OCI-LY3 (cell line): ENCODE measurements at regions not wholly inside any gene's neighbourhood (a gene's known extent, or its start where the extent isn't known, plus 50 kb on each side); places are given as distances from the start of the nearest gene placed in this dataset.

Experiments
- H2AFZ ChIP-seq: fragments of 200-600, 300-600 bp; shearing (Covaris generic); 2 replicates; pipeline ENCODE4 v1.6.0; 2014; ENCODE audit warnings: antibody characterized with exemption, low read depth, low read length
- H3K27ac ChIP-seq: fragments of 200-600, 300-600 bp; sonication (generic); 2 replicates; pipeline ENCODE4 v1.5.1; 2014; ENCODE audit warnings: mild to moderate bottlenecking, low read length, moderate library complexity, mixed read lengths
- H3K27me3 ChIP-seq: fragments of 200-600, 300-600 bp; sonication (generic); 2 replicates; pipeline ENCODE4 v1.6.1; 2014; ENCODE audit warnings: low read depth, low read length, mixed read lengths
- H3K36me3 ChIP-seq: fragments of 200-600, 300-600 bp; sonication (generic); replicated peaks from 2 replicates; pipeline ENCODE3; 2014; ENCODE audit warnings: low read depth, low read length, mixed read lengths
- H3K4me1 ChIP-seq: fragments of 300-600, 200-600 bp; sonication (generic); 2 replicates; pipeline ENCODE4 v1.6.1; 2014; ENCODE audit warnings: low read length, mixed read lengths
- H3K4me2 ChIP-seq: fragments of 200-600, 300-600 bp; sonication (generic); 2 replicates; pipeline ENCODE4 v1.6.1; 2014; ENCODE audit warnings: low read length, mixed read lengths
- H3K4me3 ChIP-seq: fragments of 300-600, 200-600 bp; sonication (generic); 2 replicates; pipeline ENCODE4 v1.5.1; 2014; ENCODE audit warnings: antibody characterized with exemption, mild to moderate bottlenecking, low read length, moderate library complexity
- H3K79me2 ChIP-seq: fragments of 300-600, 200-600 bp; shearing (Covaris generic); 2 replicates; pipeline ENCODE4 v1.6.1; 2014; ENCODE audit warnings: mild to moderate bottlenecking, low read length, mixed read lengths
- H3K9ac ChIP-seq: fragments of 300-600, 200-600 bp; shearing (Covaris generic); 2 replicates; pipeline ENCODE4 v1.6.0; 2014; ENCODE audit warnings: mild to moderate bottlenecking, low read length, moderate library complexity
- H3K9me3 ChIP-seq: fragments of 200-600, 300-600 bp; shearing (Covaris generic); 2 replicates; pipeline ENCODE4 v1.6.1; 2014; ENCODE audit warnings: low read length, mixed read lengths; ENCODE audit not compliant: insufficient read depth
- H4K20me1 ChIP-seq: fragments of 200-600, 300-600 bp; sonication (generic); 2 replicates; pipeline ENCODE4 v1.6.1; 2016; ENCODE audit warnings: low read length, mixed read lengths; ENCODE audit not compliant: insufficient read depth
- EZH2phosphoT487 ChIP-seq: fragments of 200-600 bp; shearing (Covaris generic); IDR thresholded peaks from 2 replicates; pipeline ENCODE4 v1.6.1; 2018; ENCODE audit warnings: antibody characterized with exemption, mixed run types, low read depth
- TF ChIP-seq, protein P1 (sequence below): fragments of 200-600, 300-600 bp; sonication (generic); IDR thresholded peaks from 2 replicates; pipeline ENCODE4 v1.5.1; 2014; ENCODE audit warnings: antibody characterized with exemption, low read length, low read depth

- no peaks in the 10 kb centered on the region for H3K9me3 ChIP-seq
- H3K4me1 ChIP-seq = peaks cover 5% of the 10 kb centered on the region; the same call in 1 of the 2 replicates
- no peak overlapping the region for H3K27ac ChIP-seq
Measured at GRCh38 chr6:101275251-101275650, 118.3 kb upstream of the GRIK2 start.

GRCh38 chr6:101276066-101276465, 117.4 kb upstream of the GRIK2 start:
- H3K27ac ChIP-seq = no peak overlapping the region

More at GRCh38 chr6:101275251-101275650, 118.3 kb upstream of the GRIK2 start:
- Histone ChIP-seq H2AFZ (no peak overlapping the region), H3K4me2 (no peak overlapping the region), H3K9ac (no peak overlapping the region), H3K36me3 (no peaks in the 10 kb centered on the region), H4K20me1 (no peaks in the 10 kb centered on the region), H3K27me3 (no peaks in the 10 kb centered on the region), H3K79me2 (no peaks in the 10 kb centered on the region), H3K4me3 (no peak overlapping the region)
- TF ChIP-seq, protein P1, sequence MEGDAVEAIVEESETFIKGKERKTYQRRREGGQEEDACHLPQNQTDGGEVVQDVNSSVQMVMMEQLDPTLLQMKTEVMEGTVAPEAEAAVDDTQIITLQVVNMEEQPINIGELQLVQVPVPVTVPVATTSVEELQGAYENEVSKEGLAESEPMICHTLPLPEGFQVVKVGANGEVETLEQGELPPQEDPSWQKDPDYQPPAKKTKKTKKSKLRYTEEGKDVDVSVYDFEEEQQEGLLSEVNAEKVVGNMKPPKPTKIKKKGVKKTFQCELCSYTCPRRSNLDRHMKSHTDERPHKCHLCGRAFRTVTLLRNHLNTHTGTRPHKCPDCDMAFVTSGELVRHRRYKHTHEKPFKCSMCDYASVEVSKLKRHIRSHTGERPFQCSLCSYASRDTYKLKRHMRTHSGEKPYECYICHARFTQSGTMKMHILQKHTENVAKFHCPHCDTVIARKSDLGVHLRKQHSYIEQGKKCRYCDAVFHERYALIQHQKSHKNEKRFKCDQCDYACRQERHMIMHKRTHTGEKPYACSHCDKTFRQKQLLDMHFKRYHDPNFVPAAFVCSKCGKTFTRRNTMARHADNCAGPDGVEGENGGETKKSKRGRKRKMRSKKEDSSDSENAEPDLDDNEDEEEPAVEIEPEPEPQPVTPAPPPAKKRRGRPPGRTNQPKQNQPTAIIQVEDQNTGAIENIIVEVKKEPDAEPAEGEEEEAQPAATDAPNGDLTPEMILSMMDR = no peak
- no peak for TF ChIP-seq EZH2phosphoT487

GRCh38 chr6:101279410-101279809, 114.1 kb upstream of the GRIK2 start:
- Histone ChIP-seq H3K36me3 (no peaks in the 10 kb centered on the region), H3K9me3 (no peaks in the 10 kb centered on the region), H3K4me2 (no peak overlapping the region), H3K27me3 (no peaks in the 10 kb centered on the region), H3K27ac (no peak overlapping the region), H4K20me1 (no peaks in the 10 kb centered on the region), H2AFZ (no peak overlapping the region), H3K79me2 (no peaks in the 10 kb centered on the region), H3K4me3 (no peak overlapping the region), H3K9ac (no peak overlapping the region), H3K4me1 (peaks cover 5% of the 10 kb centered on the region; the same call in 1 of the 2 replicates)
- no peak for TF ChIP-seq EZH2phosphoT487
- TF ChIP-seq, protein P1 = no peak

More at GRCh38 chr6:101276066-101276465, 117.4 kb upstream of the GRIK2 start:
- Histone ChIP-seq H3K4me2 (no peak overlapping the region), H3K36me3 (no peaks in the 10 kb centered on the region), H3K9ac (no peak overlapping the region), H3K9me3 (no peaks in the 10 kb centered on the region), H4K20me1 (no peaks in the 10 kb centered on the region), H3K4me1 (peaks cover 5% of the 10 kb centered on the region; the same call in 1 of the 2 replicates), H2AFZ (no peak overlapping the region), H3K27me3 (no peaks in the 10 kb centered on the region), H3K79me2 (no peaks in the 10 kb centered on the region), H3K4me3 (no peak overlapping the region)
- TF ChIP-seq, protein P1 = no peak
- TF ChIP-seq EZH2phosphoT487 = no peak

- no peak overlapping the region for H2AFZ ChIP-seq
- H3K4me3 ChIP-seq = no peak overlapping the region
- no peaks in the 10 kb centered on the region for H3K27me3 ChIP-seq
- H4K20me1 ChIP-seq = no peaks in the 10 kb centered on the region
- no peak overlapping the region for H3K9ac ChIP-seq
- H3K9me3 ChIP-seq = no peaks in the 10 kb centered on the region
- no peaks in the 10 kb centered on the region for H3K4me1 ChIP-seq
- no peak for TF ChIP-seq EZH2phosphoT487
- TF ChIP-seq, protein P1 = no peak
- H3K27ac ChIP-seq = no peak overlapping the region
- H3K4me2 ChIP-seq = no peak overlapping the region
- no peaks in the 10 kb centered on the region for H3K79me2 ChIP-seq
- H3K36me3 ChIP-seq = no peaks in the 10 kb centered on the region
Measured at GRCh38 chr6:101281266-101281665, 112.2 kb upstream of the GRIK2 start.
